K562 (cell line): ENCODE measurements at regions not wholly inside any gene's neighbourhood (a gene's known extent, or its start where the extent isn't known, plus 50 kb on each side); places are given as distances from the start of the nearest gene placed in this dataset.

Source experiments
- ARID1B ChIP-seq: fragments of 450-650 bp; IDR thresholded peaks from 2 replicates; pipeline ENCODE4 v1.6.1; 2016; ENCODE audit warnings: antibody characterized with exemption, mild to moderate bottlenecking, inconsistent platforms
- CCNT2 ChIP-seq: IDR thresholded peaks from 2 replicates; pipeline ENCODE4 v1.6.1; 2011; ENCODE audit warnings: borderline replicate concordance, low read depth, mild to moderate bottlenecking, moderate library complexity, mixed read lengths, low read length; ENCODE audit not compliant: insufficient read length; ENCODE audit errors: extremely low read depth
- CHD1 ChIP-seq: fragments of 200-600 bp; sonication (generic); IDR thresholded peaks from one replicate; pipeline ENCODE4 v1.6.1; 2012; ENCODE audit warnings: mild to moderate bottlenecking, moderate library complexity, low read length, inconsistent platforms
- CREM ChIP-seq: IDR thresholded peaks from 2 replicates; pipeline ENCODE4 v1.6.1; 2014; ENCODE audit warnings: antibody characterized with exemption, low read depth
- DACH1 ChIP-seq: fragments of 450-650 bp; IDR thresholded peaks from 2 replicates; pipeline ENCODE4 v1.6.1; 2018; ENCODE audit not compliant: partially characterized antibody
- DPF2 ChIP-seq: fragments of 450-650 bp; IDR thresholded peaks from 2 replicates; pipeline ENCODE4 v1.6.1; 2016
- EP300 ChIP-seq: IDR thresholded peaks from 2 replicates; pipeline ENCODE4 v1.6.1; 2012; ENCODE audit warnings: low read length, improper control_type of control experiment
- HMBOX1 ChIP-seq: sonication (generic); IDR thresholded peaks from 2 replicates; pipeline ENCODE4 v1.6.1; 2016
- NCOA4 ChIP-seq: fragments of 450-650 bp; IDR thresholded peaks from 2 replicates; pipeline ENCODE4 v1.6.1; 2018; ENCODE audit warnings: mild to moderate bottlenecking; ENCODE audit not compliant: partially characterized antibody
- RNF2 ChIP-seq: sonication (generic); IDR thresholded peaks from 2 replicates; pipeline ENCODE4 v1.6.1; 2016
- SMARCA4 ChIP-seq: fragments of 450-650 bp; IDR thresholded peaks from 2 replicates; pipeline ENCODE4 v1.6.1; 2016
- TAL1 ChIP-seq: fragments of 450-650 bp; IDR thresholded peaks from 2 replicates; pipeline ENCODE4 v1.6.1; 2016; ENCODE audit warnings: mild to moderate bottlenecking
- THAP12 ChIP-seq: fragments of 250-450 bp; sonication (Bioruptor Pico); IDR thresholded peaks from 2 replicates; pipeline ENCODE4 v1.9.0; 2021; ENCODE audit warnings: mild to moderate bottlenecking, inconsistent platforms
- THAP7 ChIP-seq: fragments of 250-450 bp; sonication (Bioruptor Pico); IDR thresholded peaks from 2 replicates; pipeline ENCODE4 v1.5.0; 2021
- XRCC4 ChIP-seq: IDR thresholded peaks from one replicate; pipeline ENCODE4 v1.6.1; 2011; ENCODE audit not compliant: insufficient read depth, insufficient read length; ENCODE audit errors: extremely low read depth
- ZFPM2 ChIP-seq: fragments of 250-450 bp; sonication (Bioruptor Pico); IDR thresholded peaks from 2 replicates; pipeline ENCODE4 v1.5.1; 2022; ENCODE audit warnings: mild to moderate bottlenecking
- ZNF785 ChIP-seq: fragments of 250-450 bp; sonication (Bioruptor Pico); IDR thresholded peaks from 2 replicates; pipeline ENCODE4 v1.4.0; 2020; ENCODE audit warnings: mild to moderate bottlenecking
- TF ChIP-seq, protein P1 (sequence below), 2 experiments: IDR thresholded peaks; 2 replicates each; pipeline ENCODE4 v1.6.1; 2011; ENCODE audit warnings: borderline replicate concordance in 1 of 2, control low read depth in 1 of 2, low read depth in 1 of 2, low read length in 1 of 2, mild to moderate bottlenecking in 1 of 2, mixed read lengths in 1 of 2, moderate library complexity in 1 of 2; ENCODE audit not compliant: insufficient read depth in 1 of 2, insufficient read length in 1 of 2, poor library complexity in 1 of 2, severe bottlenecking in 1 of 2; ENCODE audit errors: extremely low read depth in 1 of 2
- TF ChIP-seq, protein P2 (sequence below): sonication (generic); formaldehyde crosslinking; IDR thresholded peaks from 2 replicates; pipeline ENCODE4 v1.9.0; 2022; ENCODE audit warnings: mild to moderate bottlenecking, missing genetic modification reagents

DNA sequence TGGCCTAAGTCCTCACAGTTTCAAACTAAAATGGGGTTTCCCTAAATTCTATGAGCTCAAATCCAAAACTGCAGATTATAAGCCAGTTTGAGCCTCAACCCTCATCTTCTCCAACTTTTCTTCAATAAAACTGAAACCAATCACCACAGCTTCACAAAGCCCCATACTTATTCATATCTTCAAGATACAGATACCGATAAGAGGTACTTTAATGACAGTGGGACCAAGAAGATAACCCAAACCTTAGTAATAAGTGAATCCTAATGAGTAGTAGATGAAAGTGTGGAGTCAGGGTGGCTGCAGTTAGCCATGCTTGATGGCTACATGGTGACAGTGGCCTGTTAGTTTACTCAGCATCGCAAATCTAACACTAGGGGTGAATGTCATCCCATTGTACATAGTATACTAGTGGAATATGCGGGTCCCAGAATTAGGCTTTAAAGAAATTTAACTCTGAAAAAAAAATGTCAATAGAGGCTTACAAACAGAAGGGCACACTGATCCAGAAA, 395.8 kb upstream of the PHF14 start (continued):
- TF ChIP-seq EP300 (peak; percentile 33), SMARCA4 (0 out of 2 replicates have a peak, but pooled peaks have one; percentile 33), THAP7 (no peak), TAL1 (peak; percentile 77), CHD1 (no peak), ZFPM2 (no peak), THAP12 (CRISPR knock-in tag) (no peak), ZNF785 (no peak), ARID1B (peak; percentile 75), NCOA4 (no peak), CCNT2 (no peak), XRCC4 (no peak), CREM (no peak), DPF2 (peak; percentile 41; the same call in 1 of the 2 replicates), RNF2 (no peak), DACH1 (peak; percentile 68), HMBOX1 (peak; percentile 78)
- TF ChIP-seq, protein P1, sequence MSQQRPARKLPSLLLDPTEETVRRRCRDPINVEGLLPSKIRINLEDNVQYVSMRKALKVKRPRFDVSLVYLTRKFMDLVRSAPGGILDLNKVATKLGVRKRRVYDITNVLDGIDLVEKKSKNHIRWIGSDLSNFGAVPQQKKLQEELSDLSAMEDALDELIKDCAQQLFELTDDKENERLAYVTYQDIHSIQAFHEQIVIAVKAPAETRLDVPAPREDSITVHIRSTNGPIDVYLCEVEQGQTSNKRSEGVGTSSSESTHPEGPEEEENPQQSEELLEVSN (IDR thresholded peaks at IDR 0.05; ENCODE audit: borderline replicate concordance in 1 of 2, extremely low read depth in 1 of 2, insufficient read depth in 1 of 2, insufficient read length in 1 of 2, low read depth in 1 of 2, low read length in 1 of 2, poor library complexity in 1 of 2, severe bottlenecking in 1 of 2) = no peak
- TF ChIP-seq, protein P2, sequence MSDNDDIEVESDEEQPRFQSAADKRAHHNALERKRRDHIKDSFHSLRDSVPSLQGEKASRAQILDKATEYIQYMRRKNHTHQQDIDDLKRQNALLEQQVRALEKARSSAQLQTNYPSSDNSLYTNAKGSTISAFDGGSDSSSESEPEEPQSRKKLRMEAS (CRISPR knock-in tag) = no peak
